Stomach smooth muscle (tissue), 2 donors: ENCODE measurements at regions not wholly inside any gene's neighbourhood (a gene's known extent, or its start where the extent isn't known, plus 50 kb on each side); places are given as distances from the start of the nearest gene placed in this dataset.
"Not testable (repeated sequence)": the region's sequence is repeated elsewhere in the genome, so short reads cannot be mapped to it uniquely, and the experiment has no call there.

Source experiments
- H3K27ac ChIP-seq: one replicate; pipeline ENCODE4 v1.7.0; 2013; ENCODE audit warnings: mild to moderate bottlenecking, low read length, inconsistent platforms
- H3K27me3 ChIP-seq, 2 donors: one replicate each; pipeline ENCODE4 v1.7.0; 2013; ENCODE audit warnings: low read length in 2 of 2; ENCODE audit not compliant: insufficient read depth in 2 of 2, control insufficient read depth in 1 of 2
- H3K36me3 ChIP-seq, 2 donors: one replicate each; pipeline ENCODE4 v1.7.0; 2013; ENCODE audit warnings: low read length in 2 of 2; ENCODE audit not compliant: control insufficient read depth in 2 of 2, insufficient read depth in 2 of 2
- H3K4me1 ChIP-seq: one replicate; pipeline ENCODE4 v1.7.0; 2013; ENCODE audit warnings: low read length; ENCODE audit not compliant: control insufficient read depth, insufficient read depth
- H3K4me3 ChIP-seq, 2 donors: one replicate each; pipeline ENCODE4 v1.7.0; 2013; ENCODE audit warnings: low read length in 2 of 2
- H3K9ac ChIP-seq, 2 donors: one replicate each; pipeline ENCODE4 v1.7.0; 2013; ENCODE audit warnings: low read length in 2 of 2, mild to moderate bottlenecking in 1 of 2
- H3K9me3 ChIP-seq, 2 donors: one replicate each; pipeline ENCODE4 v1.7.0; 2013; ENCODE audit warnings: low read length in 2 of 2; ENCODE audit not compliant: control insufficient read depth in 2 of 2
- donor health status: healthy.
- donor health status: Pancreatic carcinoma.

DNA sequence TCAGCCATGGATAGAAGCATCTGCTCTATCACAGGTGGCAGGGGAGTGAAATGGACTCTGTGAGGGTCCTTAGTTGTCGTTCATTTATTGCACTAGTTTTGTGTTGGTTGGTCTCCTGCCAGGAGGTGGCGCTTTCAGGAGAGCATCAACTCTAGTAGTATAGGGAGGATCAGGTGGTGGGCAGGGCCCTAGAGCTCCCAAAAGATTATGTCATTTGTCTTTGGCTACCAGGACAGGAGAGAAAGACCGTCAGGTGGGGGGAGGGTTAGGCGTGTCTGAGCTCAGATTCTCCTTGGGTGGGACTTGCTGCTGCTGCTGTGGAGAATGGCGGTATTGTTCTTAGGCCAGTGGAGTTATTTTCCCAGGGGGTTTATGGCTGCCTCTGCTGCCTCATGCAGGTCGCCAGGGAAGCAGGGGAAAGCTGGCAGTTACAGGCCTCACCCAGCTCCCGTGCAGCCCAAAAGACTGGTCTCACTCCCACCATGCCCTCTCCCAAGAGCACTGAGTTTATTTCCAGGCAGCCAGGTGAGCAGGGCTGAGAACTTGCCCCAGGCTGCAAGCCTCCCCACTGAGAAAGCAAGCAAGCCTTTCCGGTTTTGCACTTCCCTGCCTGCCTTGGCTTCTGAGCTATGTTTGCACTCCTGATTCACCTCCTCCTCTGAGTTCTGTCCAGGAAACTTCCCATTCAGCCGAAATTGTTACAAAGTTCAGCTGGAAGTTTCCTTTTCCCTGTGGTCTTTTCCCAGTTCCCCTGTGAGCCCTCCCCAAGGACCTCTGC is 317.3 kb downstream of the TAF11L14 start:
- H3K36me3 ChIP-seq, result no peaks in the 10 kb centered on the region
- H3K4me1 ChIP-seq, result no peaks in the 10 kb centered on the region
- no peak overlapping the region for H3K27ac ChIP-seq
- H3K27me3 ChIP-seq, result no peaks in the 10 kb centered on the region
- no peak overlapping the region for H3K4me3 ChIP-seq
- no peaks in the 10 kb centered on the region for H3K9me3 ChIP-seq
- H3K9ac ChIP-seq, result no peak overlapping the region

DNA sequence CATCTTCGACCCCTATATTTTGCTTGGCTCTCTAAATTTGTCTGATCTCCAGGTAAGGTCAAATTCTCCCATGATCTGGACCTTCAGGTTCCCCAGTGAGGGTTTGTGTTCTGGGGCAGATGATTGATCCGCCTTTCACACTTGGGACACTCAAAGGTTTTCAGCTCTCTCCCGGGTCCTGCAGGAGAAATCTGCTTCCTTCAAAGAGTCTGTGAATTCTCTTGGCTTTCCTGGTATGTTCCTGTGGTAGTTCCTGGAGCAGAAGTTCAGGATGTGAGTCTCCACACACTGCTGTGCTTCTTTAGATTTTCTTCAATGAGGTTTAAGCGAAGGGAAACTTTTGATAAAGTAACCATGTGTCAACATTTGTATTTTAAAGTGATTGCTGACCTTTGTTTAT is 318.0 kb downstream of the TAF11L14 start:
- no peaks in the 10 kb centered on the region for H3K9me3 ChIP-seq
- no peaks in the 10 kb centered on the region for H3K27me3 ChIP-seq
- no peaks in the 10 kb centered on the region for H3K4me1 ChIP-seq
- no peak overlapping the region for H3K9ac ChIP-seq
- H3K36me3 ChIP-seq, result no peaks in the 10 kb centered on the region
- no peak overlapping the region for H3K27ac ChIP-seq
- H3K4me3 ChIP-seq, result no peak overlapping the region

DNA sequence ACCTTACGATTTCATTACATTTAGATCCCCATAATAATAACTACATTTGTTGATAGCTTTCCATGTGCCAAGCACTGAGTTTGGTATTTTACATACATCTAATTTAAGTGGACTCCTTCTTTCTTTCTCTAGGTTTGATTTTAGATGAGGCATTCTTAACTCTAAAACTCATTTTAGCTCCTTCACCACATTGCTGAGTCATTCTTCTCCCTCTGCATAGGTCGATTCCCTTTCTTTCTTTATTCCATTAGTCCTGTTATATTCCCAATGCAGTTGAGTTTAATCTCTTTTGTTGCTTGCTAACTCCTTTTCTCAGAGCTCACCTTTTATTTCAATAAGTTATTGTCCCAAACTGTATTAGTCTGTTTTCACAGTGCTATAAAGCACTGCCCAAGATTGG is 329.8 kb downstream of the TAF11L14 start:
- Histone ChIP-seq H3K9me3 (no peaks in the 10 kb centered on the region), H3K4me1 (no peaks in the 10 kb centered on the region), H3K4me3 (no peak overlapping the region), H3K27me3 (no peaks in the 10 kb centered on the region), H3K9ac (no peak overlapping the region), H3K27ac (no peak overlapping the region), H3K36me3 (no peaks in the 10 kb centered on the region)

DNA sequence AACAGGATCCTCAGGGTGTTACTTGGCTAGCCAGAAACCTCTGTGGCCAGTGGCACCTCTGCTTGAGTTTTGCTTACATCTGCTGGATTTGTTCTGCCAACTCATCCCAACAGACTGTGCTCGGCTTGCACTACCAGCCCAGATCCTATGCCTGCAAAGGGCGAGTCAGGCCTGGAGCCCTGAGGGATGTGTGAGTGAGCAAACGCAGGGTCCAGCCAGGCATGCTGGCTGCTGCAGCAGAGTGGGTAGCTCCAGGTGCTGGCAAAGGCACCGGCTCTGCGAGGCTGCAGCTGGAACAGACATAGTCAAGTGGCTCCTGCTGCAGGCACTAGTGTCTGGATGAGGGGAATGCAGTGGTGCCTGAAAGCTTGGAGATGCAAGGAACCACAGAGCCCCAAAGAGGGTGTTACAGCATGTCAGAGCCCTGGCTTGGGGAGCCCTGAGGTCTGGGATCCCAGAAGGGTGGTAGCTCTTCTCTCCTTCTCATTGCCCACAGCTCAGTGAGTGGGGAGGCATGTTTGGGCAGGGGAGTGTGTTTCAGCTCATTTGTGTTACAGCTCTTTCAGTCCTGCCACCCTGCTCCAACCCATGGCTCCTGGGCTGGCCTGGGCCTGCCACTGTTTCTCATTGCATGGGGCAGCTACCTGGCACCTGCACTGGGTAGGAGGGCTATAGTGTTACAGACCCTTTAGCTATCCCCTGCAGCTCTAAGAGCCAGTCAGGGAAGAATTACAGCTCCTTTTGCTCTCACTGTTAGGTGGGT is 332.6 kb downstream of the TAF11L14 start:
- no peak overlapping the region for H3K9ac ChIP-seq
- H3K4me3 ChIP-seq, result no peak overlapping the region
- no peaks in the 10 kb centered on the region for H3K27me3 ChIP-seq
- H3K4me1 ChIP-seq, result no peaks in the 10 kb centered on the region
- no peak overlapping the region for H3K27ac ChIP-seq
- H3K9me3 ChIP-seq, result no peaks in the 10 kb centered on the region
- no peaks in the 10 kb centered on the region for H3K36me3 ChIP-seq

DNA sequence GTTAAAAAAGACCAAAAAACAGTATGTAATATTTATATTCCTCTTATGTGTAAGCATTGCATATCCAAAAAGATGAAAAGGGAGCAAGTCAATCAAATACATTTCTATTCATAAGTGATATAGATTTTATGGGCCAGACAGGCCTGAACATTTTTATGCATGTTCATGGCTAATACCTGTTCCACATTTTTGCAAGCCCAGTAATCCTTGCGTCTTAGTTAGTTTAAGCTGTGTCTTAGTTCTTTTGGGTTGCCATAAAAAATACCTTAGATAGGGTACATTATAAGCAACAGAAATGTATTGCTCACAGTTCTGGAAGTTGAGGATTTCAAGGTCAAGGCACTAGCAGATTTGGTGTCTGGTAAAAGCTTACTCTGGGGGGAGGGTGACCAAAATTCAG is 342.1 kb downstream of the TAF11L14 start:
- Histone ChIP-seq H3K36me3 (no peaks in the 10 kb centered on the region), H3K27me3 (no peaks in the 10 kb centered on the region), H3K27ac (no peak overlapping the region), H3K9ac (no peak overlapping the region), H3K4me3 (no peak overlapping the region), H3K4me1 (no peaks in the 10 kb centered on the region), H3K9me3 (no peaks in the 10 kb centered on the region)

GRCh38 chr5:17978954-17979353 is 344.7 kb downstream of the TAF11L14 start:
- H3K27me3 ChIP-seq, result no peaks in the 10 kb centered on the region
- H3K9ac ChIP-seq, result no peak overlapping the region
- H3K9me3 ChIP-seq, result no peaks in the 10 kb centered on the region
- H3K4me1 ChIP-seq, result no peaks in the 10 kb centered on the region
- no peaks in the 10 kb centered on the region for H3K36me3 ChIP-seq
- H3K4me3 ChIP-seq, result no peak overlapping the region
- H3K27ac ChIP-seq, result no peak overlapping the region

GRCh38 chr5:17982626-17983025 is 348.4 kb downstream of the TAF11L14 start:
- H3K4me3 ChIP-seq, result not testable (repeated sequence)

DNA sequence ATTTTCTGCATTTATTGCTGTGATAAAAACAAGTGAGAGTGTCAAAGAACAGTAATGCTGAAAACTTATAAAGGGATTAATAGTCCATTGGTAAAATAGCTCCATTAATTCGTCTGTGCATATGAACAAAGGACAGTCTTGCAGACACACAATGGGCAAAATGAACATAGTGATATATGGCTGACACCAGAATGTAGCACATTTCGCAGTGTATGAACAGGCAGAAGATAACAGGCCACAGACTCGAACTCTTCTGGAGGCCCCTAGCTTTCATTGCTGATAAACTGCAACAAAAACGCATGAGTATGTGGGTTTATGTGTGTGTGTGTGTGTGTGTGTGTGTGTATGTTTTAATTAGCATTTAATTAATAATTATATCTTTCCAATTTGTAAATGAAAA is 354.8 kb downstream of the TAF11L14 start:
- Histone ChIP-seq H3K4me3 (no peak overlapping the region), H3K9me3 (no peaks in the 10 kb centered on the region), H3K4me1 (no peaks in the 10 kb centered on the region), H3K9ac (no peak overlapping the region), H3K36me3 (no peaks in the 10 kb centered on the region), H3K27me3 (no peaks in the 10 kb centered on the region), H3K27ac (no peak overlapping the region)

More at GRCh38 chr5:17982626-17983025, 348.4 kb downstream of the TAF11L14 start:
- H3K27me3 ChIP-seq, H3K9ac ChIP-seq, H3K27ac ChIP-seq, H3K4me1 ChIP-seq, H3K9me3 ChIP-seq, H3K36me3 ChIP-seq: not testable (repeated sequence)

DNA sequence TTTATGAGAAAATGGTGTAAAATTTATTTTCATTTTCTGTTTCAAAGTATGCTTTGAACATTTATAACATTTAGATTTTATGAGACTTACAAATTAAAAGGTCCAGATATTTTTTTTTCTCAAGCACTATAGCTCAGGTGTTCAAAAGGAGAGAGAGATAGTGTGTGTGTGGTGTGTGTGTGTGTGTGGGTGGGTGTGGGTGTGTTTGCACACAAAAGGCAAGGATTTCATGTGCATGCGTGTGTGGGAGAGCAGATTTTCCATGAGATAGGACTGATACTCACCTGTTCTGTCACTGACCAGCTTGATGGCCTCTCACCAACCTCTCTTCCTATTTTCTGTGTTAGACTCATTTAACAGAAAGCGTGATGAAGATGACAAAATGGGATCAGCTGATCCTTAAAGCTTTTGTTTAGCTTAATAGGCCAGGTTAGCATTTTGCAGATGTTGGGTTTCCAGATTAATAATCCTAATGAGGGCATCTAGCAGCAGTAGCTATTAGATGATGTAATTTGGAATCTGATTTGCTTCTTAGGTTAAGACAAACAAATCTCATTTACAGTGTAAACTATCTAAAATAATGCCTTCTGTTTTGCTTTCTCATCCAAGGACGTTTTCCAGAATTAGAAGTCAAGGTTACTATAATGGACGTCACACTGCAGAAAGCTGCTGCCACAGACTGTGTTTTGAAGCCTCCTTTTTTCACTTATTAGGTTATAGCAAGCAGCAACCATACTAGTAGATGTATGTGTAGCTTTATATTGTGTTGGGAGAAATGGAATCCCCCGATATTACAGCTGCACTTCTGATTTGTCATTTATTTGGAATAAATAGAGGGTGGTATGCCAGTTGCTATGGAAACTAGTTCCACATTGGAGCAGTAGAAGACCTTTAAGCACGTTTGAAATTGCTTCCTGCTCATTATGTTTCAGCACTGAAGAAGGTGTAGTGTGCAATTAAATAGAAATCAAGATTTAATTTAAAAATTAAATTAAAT is 355.6 kb downstream of the TAF11L14 start:
- Histone ChIP-seq H3K4me1 (no peaks in the 10 kb centered on the region), H3K9me3 (no peaks in the 10 kb centered on the region), H3K27me3 (no peaks in the 10 kb centered on the region), H3K9ac (no peak overlapping the region), H3K27ac (no peak overlapping the region), H3K4me3 (no peak overlapping the region), H3K36me3 (no peaks in the 10 kb centered on the region)

DNA sequence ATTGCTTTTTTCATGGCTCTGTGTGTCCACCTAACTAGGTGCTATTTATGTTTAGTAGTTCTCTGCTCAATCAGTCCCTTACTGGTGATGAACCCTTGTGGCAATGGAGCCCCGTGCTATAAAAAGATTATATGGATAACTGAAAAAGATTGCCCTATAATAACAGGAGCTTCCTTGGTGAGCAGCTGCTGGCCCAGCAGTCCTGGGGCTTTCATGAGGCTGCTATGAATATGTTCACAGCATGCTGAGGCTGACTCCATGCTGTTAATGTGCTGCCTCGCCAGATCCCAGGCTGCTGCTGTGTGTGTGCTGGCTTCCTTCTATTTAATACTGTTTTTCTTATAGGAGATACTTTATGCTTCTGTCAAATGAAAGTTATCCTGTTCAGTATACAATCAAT is 357.5 kb downstream of the TAF11L14 start:
- Histone ChIP-seq H3K9me3 (no peaks in the 10 kb centered on the region), H3K36me3 (no peaks in the 10 kb centered on the region), H3K4me1 (no peaks in the 10 kb centered on the region), H3K9ac (no peak overlapping the region), H3K4me3 (no peak overlapping the region), H3K27me3 (no peaks in the 10 kb centered on the region), H3K27ac (no peak overlapping the region)
